Retina (tissue), 1 donor: ENCODE measurements at regions not wholly inside any gene's neighbourhood (a gene's known extent, or its start where the extent isn't known, plus 50 kb on each side); places are given as distances from the start of the nearest gene placed in this dataset.
"Not testable (repeated sequence)": the region's sequence is repeated elsewhere in the genome, so short reads cannot be mapped to it uniquely, and the experiment has no call there.

ENCODE experiments used
- DNase-seq: peaks from one replicate; pipeline ENCODE4 v3.0.0-alpha.2; 2016

DNA sequence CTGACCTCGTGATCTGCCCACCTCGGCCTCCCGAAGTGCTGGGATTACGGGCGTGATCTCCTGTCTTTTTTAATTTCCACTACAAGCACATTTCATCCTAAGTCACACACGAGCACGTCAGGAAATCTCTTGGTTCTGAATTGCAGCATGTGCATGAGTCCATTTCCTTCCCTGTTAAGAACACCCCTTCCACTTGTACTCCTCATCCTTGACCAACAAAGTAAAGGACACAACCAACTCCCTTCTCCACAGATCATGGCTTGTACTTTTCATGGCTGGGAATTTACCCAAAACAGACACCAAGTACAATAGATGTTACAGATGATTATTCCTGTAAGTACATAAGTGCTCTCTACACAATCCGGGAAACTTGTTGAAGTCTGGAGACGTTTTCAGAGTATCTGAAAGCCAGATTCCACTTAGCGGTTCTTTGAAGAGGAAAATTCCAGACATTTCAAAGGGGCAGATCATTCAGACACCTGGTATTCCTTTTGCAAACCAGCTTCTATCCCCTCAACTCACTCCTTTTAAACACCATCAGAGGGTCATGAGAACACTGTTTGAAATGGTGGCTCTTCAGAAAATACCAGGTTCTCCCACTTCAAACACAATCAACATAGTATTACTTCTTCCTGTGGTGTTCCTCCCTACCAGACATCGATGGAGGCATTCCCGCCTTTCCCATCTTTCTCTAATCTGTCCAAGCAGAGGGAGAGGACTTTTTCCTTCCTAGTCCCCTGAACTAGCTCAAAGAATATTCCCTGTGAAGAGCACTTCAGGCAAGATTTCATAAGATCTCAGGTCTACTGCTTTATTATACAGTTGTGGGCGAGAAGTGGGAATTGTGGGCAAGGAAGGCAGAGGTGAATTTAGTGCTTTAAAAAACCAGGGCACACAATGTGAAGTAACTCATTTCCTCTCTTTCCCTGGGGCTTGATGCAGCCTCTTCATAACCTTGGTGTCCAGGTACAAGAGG, 80.1 kb upstream of the TSC22D2 start:
- DNase-seq: no peak

DNA sequence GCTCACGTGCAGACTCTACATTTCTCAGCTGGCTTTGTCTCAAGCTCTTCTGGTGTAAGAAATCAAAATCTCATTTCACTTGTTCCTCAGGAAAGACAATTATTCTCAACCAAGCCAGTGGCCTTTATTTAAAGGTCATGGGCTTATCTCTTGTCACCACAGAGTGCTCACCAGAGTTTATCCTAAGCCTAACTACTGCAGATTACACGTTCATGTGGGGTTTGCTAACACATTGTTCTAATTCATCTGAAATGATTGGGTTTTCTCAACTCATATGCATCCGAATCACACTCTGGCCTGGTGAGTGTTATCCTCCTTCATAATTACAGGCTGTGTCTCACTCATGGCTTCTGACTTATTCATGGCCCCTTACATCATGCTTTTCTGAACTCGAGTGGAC, 83.3 kb upstream of the TSC22D2 start:
- no peak for DNase-seq

GRCh38 chr3:150324245-150324644, 83.9 kb upstream of the TSC22D2 start:
- DNase-seq: no peak

DNA sequence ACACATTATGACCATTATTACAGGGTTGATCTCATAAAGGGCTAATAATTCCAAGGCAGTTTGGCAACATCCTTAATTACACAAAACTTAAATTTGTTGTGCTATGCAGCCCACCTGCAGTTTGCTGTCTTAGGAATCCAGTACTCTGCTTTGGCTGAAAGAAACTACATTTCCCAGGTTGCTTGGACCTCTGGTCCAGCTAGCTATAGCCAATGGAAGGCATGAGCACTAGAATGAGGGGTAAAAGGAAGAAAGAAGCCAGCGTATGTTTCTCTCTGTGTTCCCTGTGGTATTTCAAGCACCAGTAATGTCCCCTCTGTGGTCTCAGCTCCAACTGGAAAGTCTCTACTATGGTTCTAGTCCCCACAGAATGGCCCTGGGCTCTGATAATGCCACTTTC, 84.3 kb upstream of the TSC22D2 start:
- no peak for DNase-seq

- not testable (repeated sequence) for DNase-seq
Observed at GRCh38 chr3:150323091-150323490, 85.0 kb upstream of the TSC22D2 start.

DNA sequence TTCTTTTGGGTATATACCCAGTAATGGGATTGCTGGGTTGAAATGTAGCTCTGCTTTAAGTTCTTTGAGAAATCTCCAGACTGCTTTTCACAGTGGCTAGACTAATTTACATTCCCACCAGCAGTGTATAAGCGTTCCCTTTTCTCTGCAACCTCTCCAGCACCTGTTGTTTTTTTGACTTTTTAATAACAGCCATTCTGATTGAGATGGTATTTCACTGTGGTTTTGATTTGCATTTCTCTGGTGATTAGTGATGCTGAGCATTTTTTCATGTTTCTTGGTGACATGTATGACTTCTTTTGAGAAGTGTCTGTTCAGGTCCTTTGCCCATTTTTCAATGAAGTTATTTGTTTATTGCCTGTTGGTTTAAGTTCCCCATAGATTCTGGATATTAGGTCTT, 87.1 kb upstream of the TSC22D2 start:
- not testable (repeated sequence) for DNase-seq

DNA sequence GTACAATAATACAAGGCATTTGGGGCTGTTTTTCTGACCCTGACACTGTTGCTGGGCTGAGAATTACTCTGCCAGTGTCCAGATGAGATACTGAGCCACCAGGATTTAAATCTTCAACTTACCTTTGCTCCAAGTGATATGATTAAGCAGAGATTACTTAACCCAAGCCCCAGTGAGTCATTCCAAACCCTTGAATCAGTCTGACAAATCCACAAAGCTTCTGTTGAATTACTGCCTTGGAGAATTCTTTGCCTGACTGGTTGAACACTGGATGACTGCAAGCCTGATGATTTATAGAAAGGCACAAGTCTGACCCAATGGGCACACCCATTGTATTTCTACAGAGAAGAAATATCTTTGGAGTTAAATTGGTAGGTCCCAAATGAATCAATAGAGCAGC, 88.2 kb upstream of the TSC22D2 start:
- DNase-seq: no peak

DNA sequence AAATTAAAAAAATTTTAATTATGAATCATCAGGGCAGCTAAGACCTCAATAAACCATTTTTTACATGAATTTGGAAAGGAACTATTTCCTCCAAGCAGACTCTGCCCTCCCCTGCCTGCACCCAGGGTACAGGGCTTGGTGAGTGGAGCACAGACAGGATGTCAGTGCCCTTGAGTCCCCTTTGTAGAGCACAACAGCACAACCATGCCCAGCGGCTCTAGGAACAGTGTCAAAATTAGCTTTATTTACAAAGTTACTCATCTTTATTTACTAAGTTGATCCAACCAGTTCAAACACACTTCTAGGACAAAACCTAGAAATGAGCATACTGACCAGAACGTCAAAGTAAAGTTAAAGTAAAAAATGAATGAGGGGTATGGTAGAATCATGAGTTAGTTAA, 90.6 kb upstream of the TSC22D2 start:
- DNase-seq: no peak

- DNase-seq: no peak
Observed at GRCh38 chr3:150315721-150316120, 92.4 kb upstream of the TSC22D2 start.

DNA sequence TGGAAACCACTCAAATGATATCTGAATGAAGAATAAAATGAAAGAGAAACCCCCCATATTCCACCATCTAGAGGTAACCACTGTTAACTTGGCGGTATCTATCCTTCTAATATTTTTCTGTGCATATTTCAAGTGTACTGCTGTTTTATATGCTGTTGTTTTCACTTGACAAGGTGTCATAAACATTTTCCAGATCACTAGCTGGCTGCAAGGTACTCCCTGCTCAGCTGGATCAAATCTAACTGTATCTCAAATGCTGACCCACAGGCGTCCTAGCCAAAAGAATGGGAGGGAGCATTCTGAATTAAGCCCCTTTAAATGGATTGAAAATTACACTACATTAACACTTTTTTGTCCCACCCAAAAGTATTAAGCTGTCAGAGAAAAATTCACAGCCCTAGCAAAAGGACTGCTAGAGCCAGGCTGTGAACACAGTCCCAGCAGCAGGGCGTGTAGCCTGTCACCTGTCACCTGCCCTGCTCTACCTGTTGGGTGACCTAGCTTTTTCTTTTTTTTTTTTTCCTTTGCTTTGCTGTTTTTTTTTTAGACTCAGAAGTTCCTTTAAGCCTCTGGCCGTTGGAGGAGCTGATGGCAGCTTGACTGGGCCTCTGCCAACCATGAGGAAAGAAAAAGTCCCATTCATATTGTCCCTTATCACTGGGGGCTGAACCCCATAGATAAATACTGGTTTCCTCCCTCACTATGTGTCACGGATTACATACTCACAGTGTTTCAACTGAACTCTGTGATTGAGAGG, 93.7 kb upstream of the TSC22D2 start:
- no peak for DNase-seq

DNA sequence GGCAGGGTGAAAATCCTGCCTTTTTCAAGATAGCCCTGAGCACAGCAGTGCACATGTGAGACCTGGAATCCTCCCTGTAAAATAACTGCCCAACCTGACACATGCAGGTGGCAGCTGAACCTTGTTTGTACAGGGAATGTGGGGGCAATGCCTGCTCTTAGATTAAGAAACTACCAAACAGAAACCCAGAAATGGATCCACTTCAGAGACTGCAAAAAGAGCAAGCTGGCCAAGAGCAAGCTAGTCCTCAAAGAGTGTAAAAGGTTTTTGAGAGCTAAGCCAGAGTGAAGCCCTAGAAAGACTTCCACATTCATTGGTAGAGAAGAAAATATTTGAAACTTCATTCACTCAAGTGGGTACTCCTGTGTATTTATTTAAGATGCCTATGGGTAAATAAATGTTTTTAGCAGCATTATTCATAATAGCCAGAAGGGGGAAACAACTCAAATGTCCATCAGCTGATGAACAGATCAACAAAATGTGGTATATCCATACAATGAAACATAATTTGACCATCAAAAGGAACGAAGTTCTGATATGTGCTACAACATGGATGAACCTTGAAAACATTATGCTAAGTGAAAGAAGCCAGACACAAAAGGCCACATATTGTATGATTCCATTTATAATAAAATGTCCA, 96.0 kb upstream of the TSC22D2 start:
- no peak for DNase-seq

- DNase-seq: no peak
Observed at GRCh38 chr3:150311156-150311555, 96.9 kb upstream of the TSC22D2 start.

DNA sequence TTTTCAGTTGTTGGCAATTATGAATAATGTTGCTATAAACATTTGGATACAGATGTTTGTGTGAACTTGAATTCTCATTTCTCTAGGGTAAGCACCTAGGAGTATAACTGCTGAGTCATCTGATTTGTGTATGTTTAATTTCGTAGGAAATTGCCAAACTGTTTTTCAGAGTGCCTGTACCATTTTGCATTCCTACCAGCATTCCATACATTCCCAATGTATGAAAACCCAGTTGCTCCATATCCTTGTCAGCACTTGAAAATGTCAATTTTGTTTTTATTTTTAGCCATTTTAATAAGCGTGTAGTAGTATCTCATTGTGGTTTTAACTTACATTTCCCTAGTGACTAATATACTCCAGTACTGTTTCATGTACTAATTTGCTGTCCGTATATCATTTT, 98.5 kb upstream of the TSC22D2 start:
- DNase-seq: no peak

DNA sequence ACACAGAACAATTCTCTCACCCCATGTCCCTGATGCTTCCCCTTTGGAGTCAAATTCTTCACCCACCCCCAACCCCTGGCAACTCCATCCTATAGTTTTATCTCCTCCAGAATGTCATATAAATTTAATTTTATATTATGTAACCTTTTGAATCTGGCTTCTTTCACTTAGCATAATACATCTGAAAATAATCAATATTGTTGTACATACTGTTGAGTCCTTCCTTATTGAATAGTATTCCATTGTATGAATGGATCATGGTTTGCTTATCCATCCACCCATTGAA, 98.9 kb upstream of the TSC22D2 start:
- no peak for DNase-seq

- DNase-seq: no peak
Observed at GRCh38 chr3:150308481-150309256, 99.4 kb upstream of the TSC22D2 start.

- no peak for DNase-seq
Observed at GRCh38 chr3:150308037-150308319, 100.1 kb upstream of the TSC22D2 start.

GRCh38 chr3:150307311-150308036, 100.6 kb upstream of the TSC22D2 start:
- no peak for DNase-seq

DNA sequence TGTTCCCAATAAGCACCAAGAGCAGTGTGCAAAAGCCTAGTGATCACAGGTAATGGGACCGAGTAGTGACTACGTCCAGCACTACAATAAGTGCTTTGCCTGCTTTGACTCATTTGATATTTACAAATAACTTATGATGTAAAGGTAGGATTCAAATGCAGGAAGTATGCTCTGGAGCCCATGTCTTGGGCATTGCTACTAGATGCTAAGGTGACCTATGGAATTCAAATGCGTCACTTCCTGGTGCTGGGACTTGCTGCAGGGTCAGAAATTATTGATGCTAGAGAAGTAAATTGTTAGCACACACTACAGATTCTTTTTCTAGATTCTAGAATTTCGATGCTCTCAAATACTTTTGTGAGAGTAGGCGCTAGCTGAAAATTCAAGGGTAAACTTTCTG, 101.2 kb upstream of the TSC22D2 start:
- DNase-seq: no peak

GRCh38 chr3:150306083-150306482, 102.0 kb upstream of the TSC22D2 start:
- DNase-seq: no peak

- DNase-seq: no peak
Observed at GRCh38 chr3:150303768-150304167, 104.3 kb upstream of the TSC22D2 start.

GRCh38 chr3:150302246-150302645, 105.9 kb upstream of the TSC22D2 start:
- DNase-seq: no peak

DNA sequence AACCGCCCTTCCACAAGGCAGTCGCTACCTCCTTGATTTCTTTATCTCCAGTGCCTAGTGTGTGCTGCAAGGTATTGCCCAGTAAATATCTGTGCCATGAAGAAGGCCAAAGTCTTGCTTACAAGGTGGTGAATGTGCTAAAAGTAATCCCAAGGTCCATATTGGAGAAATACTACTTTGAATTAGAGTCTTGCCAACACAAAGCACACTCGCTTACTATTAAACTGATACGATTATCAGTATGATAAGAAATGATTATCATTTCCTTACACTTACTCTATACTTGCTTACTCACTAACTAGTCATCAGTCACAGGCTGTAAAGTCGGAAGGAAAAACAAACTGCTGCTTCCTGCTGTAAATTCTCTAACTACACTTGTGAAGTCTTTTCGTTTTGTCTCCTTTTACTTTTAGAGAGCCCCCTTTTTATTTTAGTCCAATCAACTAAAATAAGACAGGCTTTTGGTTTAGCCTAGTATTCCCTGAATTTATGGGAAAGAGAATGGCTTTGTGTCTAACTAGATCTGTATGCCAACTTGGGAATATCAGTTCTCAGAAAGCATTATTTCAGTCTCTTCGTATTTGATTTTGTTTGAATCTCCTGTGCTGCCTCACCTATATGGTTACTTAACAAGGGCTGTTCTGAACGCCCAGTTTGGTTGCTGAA, 107.1 kb upstream of the TSC22D2 start:
- DNase-seq: no peak
